Mesodermal cell (in vitro differentiated cells): ENCODE measurements at regions not wholly inside any gene's neighbourhood (a gene's known extent, or its start where the extent isn't known, plus 50 kb on each side); places are given as distances from the start of the nearest gene placed in this dataset.
A peak's percentile ranks its signal among the peaks of the same experiment; 100 is the strongest.

Experiments
- H3K27ac ChIP-seq: 2 replicates; pipeline ENCODE4 v1.7.0; 2013; ENCODE audit warnings: mild to moderate bottlenecking, low read depth, low read length, moderate library complexity; ENCODE audit not compliant: severe bottlenecking
- H3K36me3 ChIP-seq: 2 replicates; pipeline ENCODE4 v1.7.1; 2013; ENCODE audit warnings: mild to moderate bottlenecking, low read length, moderate library complexity; ENCODE audit not compliant: control insufficient read depth, insufficient read depth
- H3K4me1 ChIP-seq: one replicate; pipeline ENCODE4 v1.7.1; 2013; ENCODE audit warnings: mild to moderate bottlenecking, low read length; ENCODE audit not compliant: insufficient read depth, control insufficient read depth, poor library complexity, severe bottlenecking
- H3K4me3 ChIP-seq: 2 replicates; pipeline ENCODE4 v1.7.0; 2013; ENCODE audit warnings: low read length, control low read depth, mild to moderate bottlenecking; ENCODE audit not compliant: insufficient read depth, poor library complexity, severe bottlenecking; ENCODE audit errors: extremely low read depth
- H3K9me3 ChIP-seq: 2 replicates; pipeline ENCODE4 v1.7.1; 2013; ENCODE audit warnings: mild to moderate bottlenecking, low read length, moderate library complexity; ENCODE audit not compliant: control insufficient read depth
- WGBS, 2 experiments: methylation state at CpG; one replicate each; pipeline ENCODE4 v1.1.5; 2013; ENCODE audit warnings: missing lambda C conversion rate in 2 of 2; ENCODE audit not compliant: insufficient coverage in 2 of 2; 5-methylcytosine and 5-hydroxymethylcytosine counted together

- 100% methylated on average over 1 of the region's 1 CpG; no CpG with 5 or more reads in 1 of the 2 experiments for WGBS, 2 experiments
- Histone ChIP-seq H3K4me1 (no peaks in the 10 kb centered on the region), H3K9me3 (no peaks in the 10 kb centered on the region), H3K4me3 (no peak overlapping the region), H3K27ac (no peak overlapping the region), H3K36me3 (no peaks in the 10 kb centered on the region)
Measured at GRCh38 chr11:57082125-57082524, 93.4 kb downstream of the OR5AK2 start.

GRCh38 chr11:57083641-57084385 lies 95.1 kb downstream of the OR5AK2 start:
- Histone ChIP-seq H3K4me3 (no peak overlapping the region), H3K36me3 (no peaks in the 10 kb centered on the region), H3K4me1 (no peaks in the 10 kb centered on the region), H3K27ac (no peak overlapping the region), H3K9me3 (no peaks in the 10 kb centered on the region)
- 91 to 100% methylated on average over 2 of the region's 2 CpGs for WGBS, 2 experiments

DNA sequence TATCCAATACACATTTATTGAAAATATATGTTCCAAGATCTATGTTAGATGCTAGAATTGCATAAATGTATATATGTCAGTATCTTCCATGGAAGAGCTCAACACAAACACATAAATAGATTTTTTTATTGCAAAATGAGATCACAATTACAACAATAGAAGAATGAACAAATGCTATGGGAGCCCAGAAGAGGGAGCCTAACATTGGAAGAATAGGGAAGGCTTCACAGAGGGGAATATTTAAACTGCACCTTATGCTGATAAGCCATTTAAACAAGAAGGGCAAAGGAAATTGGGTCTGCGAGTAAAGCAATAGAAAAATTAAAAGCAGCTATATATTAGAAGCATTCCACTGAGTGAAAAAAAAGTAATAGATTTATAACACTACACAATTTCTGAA lies 96.1 kb upstream of the LRRC55 start:
- Histone ChIP-seq H3K4me1 (no peaks in the 10 kb centered on the region), H3K36me3 (no peaks in the 10 kb centered on the region), H3K4me3 (no peak overlapping the region), H3K27ac (no peak overlapping the region), H3K9me3 (no peaks in the 10 kb centered on the region)
- WGBS, 2 experiments = no CpG with 5 or more reads among the region's 1 CpG

DNA sequence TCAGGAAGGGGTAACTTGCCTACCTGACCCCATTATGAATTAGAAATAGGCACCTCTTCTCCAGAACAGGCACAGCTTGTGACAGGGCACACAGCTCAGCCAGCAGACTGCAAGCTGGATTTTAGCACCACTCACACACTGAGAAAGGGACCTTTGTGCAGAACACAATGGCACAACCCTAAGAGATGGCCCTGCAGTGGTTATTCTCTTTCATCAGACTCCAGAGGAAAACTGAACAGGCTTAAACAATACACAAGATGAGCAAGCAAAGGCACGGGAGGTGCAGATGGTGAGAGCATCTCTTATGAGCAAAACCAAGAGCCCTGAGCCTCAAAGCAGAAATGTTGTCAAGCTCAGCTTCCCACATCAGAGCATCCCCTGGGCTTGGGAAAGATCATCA lies 93.8 kb upstream of the LRRC55 start:
- no peak overlapping the region for H3K4me3 ChIP-seq
- H3K36me3 ChIP-seq = no peaks in the 10 kb centered on the region
- no peak overlapping the region for H3K27ac ChIP-seq
- 88% methylated on average over 1 of the region's 1 CpG; no CpG with 5 or more reads in 1 of the 2 experiments for WGBS, 2 experiments
- no peaks in the 10 kb centered on the region for H3K9me3 ChIP-seq
- H3K4me1 ChIP-seq = no peaks in the 10 kb centered on the region

- Histone ChIP-seq H3K36me3 (no peaks in the 10 kb centered on the region), H3K9me3 (peaks cover 2% of the 10 kb centered on the region), H3K4me1 (peaks cover 26% of the 10 kb centered on the region), H3K4me3 (no peak overlapping the region), H3K27ac (no peak overlapping the region)
- 92 to 94% methylated on average over 7 to 8 of the region's 9 CpGs for WGBS, 2 experiments
Measured at GRCh38 chr11:57092028-57092698, 89.6 kb upstream of the LRRC55 start.

GRCh38 chr11:57094181-57094935 lies 87.4 kb upstream of the LRRC55 start:
- 88 to 100% methylated on average over 1 of the region's 1 CpG for WGBS, 2 experiments
- no peaks in the 10 kb centered on the region for H3K36me3 ChIP-seq
- peaks cover 26% of the 10 kb centered on the region for H3K4me1 ChIP-seq
- peak overlapping the region; percentile 87 for H3K27ac ChIP-seq
- no peak overlapping the region for H3K4me3 ChIP-seq
- peaks cover 4% of the 10 kb centered on the region for H3K9me3 ChIP-seq

DNA sequence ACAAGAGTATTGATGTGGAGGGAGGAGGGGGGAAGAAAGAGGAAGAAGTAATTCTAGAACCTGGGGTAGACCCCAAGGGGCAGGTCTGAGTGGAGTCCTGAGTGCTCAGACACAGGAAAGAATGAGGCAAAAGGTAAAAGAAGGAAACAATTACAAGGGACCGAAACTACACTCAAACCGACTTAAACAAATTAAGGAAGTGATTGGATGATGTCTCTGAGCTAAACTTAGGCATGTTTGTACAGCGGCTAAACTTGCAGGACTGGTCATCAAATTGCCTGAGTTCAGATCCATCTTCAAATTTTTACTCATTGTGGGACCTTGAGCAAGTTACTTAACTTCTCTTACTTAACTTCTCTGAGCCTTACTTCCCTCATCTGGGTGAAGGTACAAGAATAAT lies 86.3 kb upstream of the LRRC55 start:
- no peaks in the 10 kb centered on the region for H3K36me3 ChIP-seq
- WGBS, 2 experiments = 96% methylated on average over 3 of the region's 3 CpGs; no CpG with 5 or more reads in 1 of the 2 experiments
- peak overlapping the region; percentile 87 for H3K27ac ChIP-seq
- peaks cover 26% of the 10 kb centered on the region for H3K4me1 ChIP-seq
- H3K4me3 ChIP-seq = no peak overlapping the region
- peaks cover 4% of the 10 kb centered on the region for H3K9me3 ChIP-seq

DNA sequence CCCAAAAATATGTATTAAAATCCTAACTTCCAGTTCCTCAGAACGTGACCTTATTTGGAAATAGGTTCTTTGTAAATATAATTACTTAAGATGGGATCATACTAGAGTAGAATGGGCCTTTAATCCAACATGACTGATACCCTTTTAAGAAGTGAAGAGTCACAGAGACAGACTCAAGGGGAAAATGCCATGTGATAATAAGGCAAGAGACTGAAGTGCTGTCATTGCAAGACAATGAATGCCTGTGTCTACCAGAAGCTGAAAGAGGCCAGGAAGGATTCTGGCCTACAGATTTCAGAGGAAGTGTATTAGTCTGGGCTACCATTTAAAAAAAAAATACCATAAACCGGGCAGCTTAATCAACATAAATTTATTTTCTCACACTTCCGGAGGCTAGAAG lies 85.9 kb upstream of the LRRC55 start:
- H3K4me1 ChIP-seq = peaks cover 26% of the 10 kb centered on the region
- H3K27ac ChIP-seq = peak overlapping the region; percentile 87
- H3K36me3 ChIP-seq = no peaks in the 10 kb centered on the region
- H3K9me3 ChIP-seq = peaks cover 4% of the 10 kb centered on the region
- WGBS, 2 experiments = 86% methylated on average over 1 of the region's 3 CpGs; no CpG with 5 or more reads in 1 of the 2 experiments
- no peak overlapping the region for H3K4me3 ChIP-seq

- Histone ChIP-seq H3K4me1 (peaks cover 26% of the 10 kb centered on the region), H3K36me3 (no peaks in the 10 kb centered on the region), H3K9me3 (peaks cover 4% of the 10 kb centered on the region), H3K4me3 (no peak overlapping the region), H3K27ac (no peak overlapping the region)
- 90 to 100% methylated on average over 2 of the region's 2 CpGs for WGBS, 2 experiments
Measured at GRCh38 chr11:57097149-57097548, 84.6 kb upstream of the LRRC55 start.

DNA sequence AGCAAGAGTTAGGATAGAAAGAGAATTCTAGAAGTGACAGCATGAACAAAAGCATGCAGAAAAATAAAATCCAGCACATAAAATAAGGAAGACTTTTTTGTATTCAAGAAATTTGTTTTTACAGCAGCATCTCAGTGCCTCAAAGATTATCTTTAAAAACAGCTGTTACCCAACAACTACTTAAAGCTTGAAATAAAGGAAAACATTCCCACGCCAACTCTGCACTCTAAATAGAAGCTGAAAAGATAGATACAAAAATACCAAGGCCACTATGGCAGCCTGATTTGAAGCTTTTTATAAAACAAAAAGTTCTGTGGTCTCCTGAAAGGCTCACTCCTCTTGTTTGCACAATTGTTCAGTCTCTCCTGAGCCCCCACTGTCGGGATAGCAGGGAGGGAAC lies 83.6 kb upstream of the LRRC55 start:
- Histone ChIP-seq H3K36me3 (no peaks in the 10 kb centered on the region), H3K4me1 (peaks cover 26% of the 10 kb centered on the region), H3K9me3 (peaks cover 4% of the 10 kb centered on the region), H3K4me3 (no peak overlapping the region), H3K27ac (no peak overlapping the region)
- WGBS, 2 experiments = 100% methylated on average over 1 of the region's 2 CpGs; no CpG with 5 or more reads in 1 of the 2 experiments
